ENCODE measurements at regions not wholly inside any gene's neighbourhood (a gene's known extent, or its start where the extent isn't known, plus 50 kb on each side); places are given as distances from the start of the nearest gene placed in this dataset.
A peak's percentile ranks its signal among the peaks of the same experiment; 100 is the strongest.
"Not testable (repeated sequence)": the region's sequence is repeated elsewhere in the genome, so short reads cannot be mapped to it uniquely, and the experiment has no call there.

DNA sequence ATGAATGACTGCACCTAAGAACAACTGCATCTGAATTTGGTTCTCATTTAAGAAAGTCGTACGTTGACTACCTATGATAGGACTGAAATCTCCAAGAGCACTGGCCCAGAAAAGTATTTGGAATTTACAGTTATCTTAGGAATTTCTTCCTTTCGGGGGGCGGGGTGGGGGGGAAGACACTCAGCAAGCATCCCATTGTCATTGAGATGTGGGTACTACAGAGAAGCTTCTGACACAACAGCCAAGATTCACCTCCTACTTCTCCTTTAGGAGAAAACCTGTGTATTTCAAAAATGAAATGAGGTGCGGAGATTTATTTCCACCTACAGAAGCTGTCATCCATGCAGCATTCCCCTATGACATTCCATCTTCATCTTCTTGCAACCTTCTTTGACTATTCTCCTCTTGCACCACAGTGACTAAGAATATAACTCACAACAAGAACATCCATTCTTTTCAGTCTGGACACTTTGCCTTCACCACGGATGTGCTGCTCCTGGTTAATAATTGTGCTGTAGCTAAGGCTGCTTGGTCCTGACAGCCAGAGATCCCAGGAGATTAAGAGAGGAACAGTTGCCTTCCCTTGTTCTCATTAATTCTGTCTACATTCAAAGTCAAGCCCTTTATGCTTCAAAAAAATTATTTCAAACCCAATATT, 98.4 kb upstream of the FRMD4A start:
- no peak for DNase-seq (ENCODE audit: low read depth in 4 of 4, low spot score in 1 of 4)

GRCh38 chr10:14425034-14425433, 94.3 kb upstream of the FRMD4A start:
- DNase-seq (ENCODE audit: low read depth in 4 of 4, low spot score in 1 of 4), result no peak

DNA sequence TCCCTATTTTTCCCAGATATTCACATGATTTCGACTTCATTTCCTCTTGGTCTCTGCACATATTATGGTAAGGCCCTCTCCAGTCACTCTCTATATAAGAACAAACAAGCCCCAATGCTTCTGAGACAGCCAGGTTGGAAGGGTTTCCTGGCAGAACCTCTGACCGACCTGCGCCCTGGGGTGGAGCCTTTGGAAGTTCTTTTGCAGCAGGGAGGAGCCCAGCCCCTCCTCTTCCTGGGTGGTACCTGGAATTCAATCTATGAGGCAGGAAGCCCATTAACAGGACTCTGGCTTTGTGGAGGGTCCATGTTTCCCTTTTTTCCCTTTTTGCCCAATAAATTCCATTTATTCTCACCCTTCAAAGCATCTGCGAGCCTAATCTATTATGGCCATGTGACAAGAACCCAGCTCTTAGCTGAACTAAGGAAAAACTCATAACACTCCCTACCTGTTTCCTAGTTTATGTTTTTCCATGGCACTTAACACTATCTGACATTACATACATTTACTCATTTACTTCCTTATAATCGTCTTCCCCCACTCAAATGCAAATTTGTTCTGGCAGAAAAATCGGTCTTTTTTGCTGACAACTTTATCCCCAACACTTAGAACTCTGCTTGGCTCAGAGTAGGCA, 92.5 kb upstream of the FRMD4A start:
- no peak for DNase-seq (ENCODE audit: low read depth in 4 of 4, low spot score in 1 of 4)

DNA sequence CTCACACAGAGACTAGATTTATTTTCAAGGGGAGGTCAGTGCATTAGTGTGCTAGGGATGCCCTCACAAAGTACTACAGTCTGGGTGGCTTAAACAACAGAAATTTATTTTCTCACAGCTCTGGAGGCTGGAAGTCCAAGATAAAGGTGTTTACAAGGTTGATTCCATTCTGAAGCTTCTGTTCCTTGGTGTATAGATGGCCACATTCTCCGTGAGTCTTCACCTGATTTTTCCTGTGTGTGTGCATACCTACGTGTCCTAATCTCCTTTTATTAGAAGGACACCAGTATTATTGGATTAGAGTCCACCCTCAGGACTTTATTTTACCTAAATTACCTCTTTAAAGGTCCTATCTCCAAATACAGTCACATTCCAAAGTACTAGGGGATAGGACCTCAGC, 91.7 kb upstream of the FRMD4A start:
- DNase-seq (ENCODE audit: low read depth in 4 of 4, low spot score in 1 of 4), result no peak

DNA sequence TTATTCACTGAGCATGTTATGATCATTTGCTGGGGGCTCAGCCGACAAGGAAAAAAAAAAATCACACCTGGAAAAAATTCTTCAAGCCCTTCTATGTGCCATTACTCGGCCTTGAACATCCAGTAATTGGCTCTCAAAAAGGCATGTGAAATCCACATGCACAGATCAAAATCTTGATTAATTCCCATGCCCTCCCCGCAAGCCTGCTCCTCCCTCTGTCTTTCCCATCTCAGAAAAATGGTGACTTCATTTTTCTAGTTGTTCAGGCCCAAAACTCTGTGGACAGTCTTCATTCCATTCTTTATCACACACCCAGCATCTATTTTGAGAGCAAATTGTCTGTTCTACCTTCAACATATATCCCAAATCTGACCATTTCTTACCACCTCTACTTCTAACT, 91.2 kb upstream of the FRMD4A start:
- no peak for DNase-seq (ENCODE audit: low read depth in 4 of 4, low spot score in 1 of 4)

GRCh38 chr10:14417336-14417735, 86.6 kb upstream of the FRMD4A start:
- DNase-seq (ENCODE audit: low read depth in 4 of 4, low spot score in 1 of 4), result not testable (repeated sequence)

DNA sequence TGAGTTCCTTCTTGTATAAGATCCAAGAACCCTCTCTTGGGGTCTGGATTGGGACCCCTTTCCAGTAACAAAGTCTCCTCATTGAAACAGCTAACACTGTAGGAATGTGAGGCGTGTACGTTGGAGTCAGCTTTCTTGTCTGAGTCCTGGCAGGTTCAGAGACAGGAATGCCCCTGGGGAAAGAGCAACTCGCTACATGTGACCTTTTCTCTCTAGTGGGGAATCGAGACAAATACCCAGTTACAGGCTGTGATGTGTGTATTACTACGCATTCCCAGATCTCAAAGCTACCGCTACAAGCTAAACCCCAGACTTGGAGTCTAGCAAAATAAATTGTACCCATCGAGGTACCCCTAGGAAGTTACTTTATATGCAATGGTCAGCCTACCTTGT, 85.6 kb upstream of the FRMD4A start:
- no peak for DNase-seq (ENCODE audit: low read depth in 4 of 4, low spot score in 1 of 4)

DNA sequence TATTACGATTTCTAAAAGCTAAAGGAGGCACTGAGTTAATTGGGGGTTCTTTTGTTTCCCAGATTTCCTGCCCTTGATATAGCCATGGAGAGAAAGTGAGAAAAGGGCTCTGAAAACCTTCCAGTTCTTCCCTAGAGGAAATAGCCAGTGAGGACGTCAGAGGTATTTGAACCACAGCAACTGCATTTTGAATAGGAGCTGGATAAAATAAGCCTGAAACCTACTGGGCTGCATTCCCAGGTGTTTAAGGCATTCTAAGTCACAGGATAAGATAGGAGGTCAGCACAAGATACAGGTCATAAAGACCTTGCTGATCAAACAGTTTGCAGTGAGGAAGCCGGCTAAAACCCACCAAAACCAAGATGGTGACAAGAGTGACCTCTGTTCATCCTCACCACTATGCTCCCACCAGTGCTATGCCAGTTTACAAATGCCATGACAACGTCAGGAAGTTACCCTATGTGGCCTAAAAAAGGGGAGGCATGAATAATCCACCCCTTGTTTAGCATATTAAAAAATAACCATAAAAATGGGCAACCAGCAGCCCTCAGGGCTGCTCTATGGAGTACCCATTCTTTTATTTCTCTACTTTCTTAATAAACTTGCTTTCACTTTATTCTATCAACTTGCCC, 85.1 kb upstream of the FRMD4A start:
- DNase-seq (ENCODE audit: low read depth in 4 of 4, low spot score in 1 of 4), result no peak

DNA sequence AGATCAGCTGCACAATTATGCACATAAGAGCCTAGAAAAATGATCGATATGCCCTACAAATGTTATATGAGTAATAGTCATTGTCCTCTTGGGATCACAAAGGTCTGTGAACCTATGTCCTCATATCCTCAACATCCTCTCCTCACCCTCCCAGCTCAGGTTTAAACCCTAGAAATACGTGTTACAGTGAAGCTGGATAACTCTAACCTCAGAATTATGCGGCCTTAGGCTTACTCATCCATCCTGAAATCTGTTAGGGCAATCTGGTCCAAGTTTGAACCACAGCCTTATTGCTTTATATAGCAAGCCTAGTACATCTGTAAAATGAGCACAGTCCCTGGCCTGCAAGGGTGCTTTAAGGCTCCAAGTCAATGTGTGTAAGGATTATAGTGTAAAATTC, 84.2 kb upstream of the FRMD4A start:
- DNase-seq (ENCODE audit: low read depth in 4 of 4, low spot score in 1 of 4), result no peak

DNA sequence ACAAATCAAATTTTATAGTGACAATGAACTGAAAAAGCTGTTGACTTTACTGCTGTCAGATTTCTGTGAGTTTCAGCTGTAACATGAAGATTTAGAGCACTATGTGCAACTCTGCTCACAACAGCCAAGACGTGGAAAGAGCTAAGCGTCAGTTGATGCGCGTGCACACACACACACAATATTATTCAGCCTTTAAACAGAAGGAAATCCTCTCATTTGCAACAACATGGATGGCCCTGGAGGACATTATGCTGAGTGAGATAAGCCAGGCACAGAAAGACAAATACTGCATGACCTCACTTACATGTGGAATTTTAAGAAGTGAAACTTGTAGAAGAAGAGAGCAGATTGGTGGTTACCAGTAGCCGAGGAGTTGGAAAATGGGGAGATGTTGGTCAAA, 82.8 kb upstream of the FRMD4A start:
- DNase-seq (ENCODE audit: low read depth in 4 of 4, low spot score in 1 of 4), result no peak

- DNase-seq (ENCODE audit: low read depth in 4 of 4, low spot score in 1 of 4), result no peak
These were observed 81.9 kb upstream of the FRMD4A start for GRCh38 chr10:14412624-14413023.

DNA sequence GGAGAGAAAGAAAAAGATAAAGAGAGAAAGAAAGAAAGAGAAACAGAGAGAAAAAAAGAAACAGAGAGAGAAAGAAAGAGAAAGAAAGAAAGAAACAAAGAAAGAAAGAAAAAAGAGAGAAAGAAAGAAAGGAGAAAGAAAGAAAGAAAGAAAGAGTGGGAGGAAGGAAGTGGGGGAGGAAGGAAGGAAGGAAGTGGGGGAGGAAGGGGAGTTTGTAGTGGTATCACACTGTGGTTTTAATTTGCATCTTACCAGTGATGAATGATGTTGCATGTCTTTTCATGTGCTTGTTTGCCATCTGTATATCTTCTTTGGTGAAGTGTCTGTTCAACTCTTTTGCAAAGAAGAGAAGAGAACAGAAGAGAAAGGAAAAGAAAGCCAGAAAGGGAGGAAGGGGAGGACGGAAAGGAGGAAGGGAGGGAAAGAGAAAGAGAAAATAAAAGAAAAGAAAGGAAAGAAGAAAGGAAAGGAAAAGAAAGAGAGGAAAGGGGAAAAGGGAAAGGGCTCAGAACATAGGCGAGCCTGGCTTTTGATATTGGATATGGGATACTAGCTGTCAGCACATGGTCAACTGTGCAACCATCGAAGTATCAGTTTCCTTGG, 79.2 kb upstream of the FRMD4A start:
- no peak for DNase-seq (ENCODE audit: low read depth in 4 of 4, low spot score in 1 of 4)

- peak; percentile 13 to 49 (median 32) for DNase-seq (ENCODE audit: low read depth in 4 of 4, low spot score in 1 of 4)
These were observed 78.5 kb upstream of the FRMD4A start for GRCh38 chr10:14409247-14409646.

DNA sequence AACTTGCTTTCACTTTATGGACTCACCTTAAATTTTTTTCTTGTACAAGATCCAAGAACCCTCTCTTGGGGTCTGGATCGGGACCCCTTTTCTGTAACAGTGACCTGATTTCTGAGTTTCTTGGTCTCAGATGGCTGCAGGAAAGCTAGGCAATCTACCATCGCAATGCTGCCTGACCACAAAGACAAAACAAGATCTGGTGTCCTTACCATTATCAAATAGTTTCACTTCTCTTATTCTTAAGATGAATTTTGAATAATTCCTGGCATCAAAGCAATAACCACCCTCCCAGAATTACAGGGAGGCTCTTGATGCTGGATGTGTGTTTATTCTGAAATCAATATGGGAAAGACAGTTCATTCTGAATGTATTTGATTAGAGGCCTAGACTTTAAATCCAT, 77.4 kb upstream of the FRMD4A start:
- DNase-seq (ENCODE audit: low read depth in 4 of 4, low spot score in 1 of 4), result no peak

- DNase-seq (ENCODE audit: low read depth in 4 of 4, low spot score in 1 of 4), result no peak
These were observed 76.8 kb upstream of the FRMD4A start for GRCh38 chr10:14407567-14407966.

DNA sequence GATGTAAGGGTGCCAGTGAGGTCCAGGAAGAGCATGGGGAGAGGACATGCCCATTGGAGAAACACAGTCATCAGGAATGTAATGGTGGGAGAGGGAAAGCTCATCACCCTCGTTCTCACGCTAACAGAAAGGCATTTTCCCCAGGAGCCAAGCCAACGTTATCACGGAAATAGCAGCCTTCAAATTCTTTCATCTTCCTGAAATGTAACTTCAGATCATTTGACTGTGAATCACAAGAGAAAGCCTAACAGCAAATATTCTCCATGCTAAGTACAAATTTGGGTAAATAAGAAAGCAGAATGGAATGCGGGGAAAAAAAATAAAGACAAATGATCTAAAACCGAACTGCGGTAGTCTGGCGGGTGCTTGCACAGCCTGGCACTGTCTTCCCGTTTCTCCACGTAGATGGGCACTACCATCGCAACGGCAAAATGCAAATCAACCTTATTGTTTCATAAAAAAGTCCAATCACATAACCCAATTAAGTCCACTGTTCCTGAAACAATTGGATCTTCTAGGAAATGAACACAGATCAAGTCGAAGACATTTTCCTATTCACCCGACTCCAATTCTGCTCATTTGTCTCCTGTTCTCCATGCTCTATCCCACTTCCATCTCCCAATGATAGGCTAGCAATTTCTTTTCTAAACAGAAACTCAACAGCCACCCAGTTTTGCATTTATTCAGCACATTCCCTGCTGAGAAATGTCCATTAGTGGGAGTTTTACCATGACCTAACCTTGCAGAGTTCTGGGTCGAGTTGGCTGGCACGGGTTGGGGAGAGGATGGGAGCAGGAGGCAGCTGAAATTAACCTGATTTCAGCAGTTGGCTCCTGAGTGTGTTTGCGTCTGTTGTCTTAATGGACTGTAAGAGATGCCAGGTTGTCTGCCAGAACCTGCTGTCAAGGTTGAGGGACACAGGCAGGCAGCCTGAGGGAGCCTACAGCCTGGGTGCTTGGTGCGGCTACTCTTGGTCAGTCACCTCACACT, 74.6 kb upstream of the FRMD4A start:
- DNase-seq (ENCODE audit: low read depth in 4 of 4, low spot score in 1 of 4), result no peak

- DNase-seq (ENCODE audit: low read depth in 4 of 4, low spot score in 1 of 4), result no peak
These were observed 73.3 kb upstream of the FRMD4A start for GRCh38 chr10:14403881-14404623.

GRCh38 chr10:14403359-14403758, 72.6 kb upstream of the FRMD4A start:
- DNase-seq (ENCODE audit: low read depth in 4 of 4, low spot score in 1 of 4), result no peak

GRCh38 chr10:14399641-14400040, 68.9 kb upstream of the FRMD4A start:
- DNase-seq (ENCODE audit: low read depth in 4 of 4, low spot score in 1 of 4), result no peak

DNA sequence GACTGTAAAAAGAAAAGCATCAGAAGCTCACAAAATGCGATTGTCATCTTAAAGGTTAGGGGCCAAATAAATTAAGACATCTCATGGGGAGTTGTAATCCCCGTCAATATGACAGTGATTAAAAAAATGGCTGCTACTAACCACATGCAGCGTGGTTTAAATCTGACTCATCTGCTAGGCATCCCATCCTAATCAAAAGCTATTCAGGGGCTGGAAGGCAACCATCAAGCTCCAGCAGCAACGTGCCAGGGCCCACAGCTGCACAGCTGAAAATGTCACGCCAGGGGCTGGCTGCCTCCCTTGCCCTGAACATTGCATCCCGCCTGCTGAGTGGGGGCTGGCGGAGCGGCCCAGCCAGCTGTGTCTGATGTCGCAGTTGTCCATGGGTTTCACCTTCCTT, 66.3 kb upstream of the FRMD4A start:
- no peak for DNase-seq (ENCODE audit: low read depth in 4 of 4, low spot score in 1 of 4)

All from stimulated activated CD4-positive, alpha-beta T cell treated with anti-CD3 and anti-CD28 coated beads, Interleukin-1b, Interleukin-23, amount 100 ng/mL, for 24 hours (primary cell).